Liver (tissue), 8 donors: ENCODE measurements at regions not wholly inside any gene's neighbourhood (a gene's known extent, or its start where the extent isn't known, plus 50 kb on each side); places are given as distances from the start of the nearest gene placed in this dataset.

Source experiments
- DNase-seq: peaks from one replicate; pipeline ENCODE4 v3.0.0-alpha.2; 2017; ENCODE audit warnings: low spot score
- H3K27ac ChIP-seq, 2 donors: one replicate each; pipeline ENCODE4 v1.7.0; 2013; ENCODE audit warnings: inconsistent platforms in 2 of 2, low read length in 2 of 2, control low read depth in 1 of 2, low read depth in 1 of 2, mild to moderate bottlenecking in 1 of 2
- H3K27me3 ChIP-seq, 4 donors: one replicate each; pipeline versions ENCODE4 v1.6.1 to v1.7.0; 2013; ENCODE audit warnings: low read length in 3 of 4, inconsistent platforms in 1 of 4, mild to moderate bottlenecking in 1 of 4, moderate library complexity in 1 of 4; ENCODE audit not compliant: control insufficient read depth in 4 of 4, insufficient read depth in 4 of 4
- H3K36me3 ChIP-seq, 4 donors: one replicate each; pipeline versions ENCODE4 v1.6.1 to v1.7.0; 2013; ENCODE audit warnings: low read length in 3 of 4, mild to moderate bottlenecking in 3 of 4, low read depth in 1 of 4, moderate library complexity in 1 of 4; ENCODE audit not compliant: control insufficient read depth in 4 of 4, insufficient read depth in 3 of 4
- H3K4me1 ChIP-seq, 4 donors: one replicate each; pipeline versions ENCODE4 v1.6.1 to v1.7.0; 2013; ENCODE audit warnings: low read length in 3 of 4, mild to moderate bottlenecking in 3 of 4, moderate library complexity in 1 of 4; ENCODE audit not compliant: control insufficient read depth in 4 of 4, insufficient read depth in 4 of 4
- H3K4me3 ChIP-seq, 3 donors: one replicate each; pipeline versions ENCODE4 v1.6.1 to v1.7.0; 2013; ENCODE audit warnings: low read length in 3 of 3, control low read depth in 1 of 3, low read depth in 1 of 3, mild to moderate bottlenecking in 1 of 3
- H3K9ac ChIP-seq, 2 donors: one replicate each; pipeline ENCODE4 v1.7.0; 2013; ENCODE audit warnings: low read length in 2 of 2, mild to moderate bottlenecking in 2 of 2, moderate library complexity in 2 of 2, control low read depth in 1 of 2, low read depth in 1 of 2
- H3K9me3 ChIP-seq, 4 donors: one replicate each; pipeline versions ENCODE4 v1.6.1 to v1.7.0; 2013; ENCODE audit warnings: low read length in 3 of 4; ENCODE audit not compliant: control insufficient read depth in 4 of 4
- CTCF ChIP-seq: fragments of 150-350 bp; IDR thresholded peaks from 2 replicates; pipeline ENCODE4 v1.5.1; 2017; ENCODE audit warnings: improper control_type of control experiment, low read depth, low read length; ENCODE audit not compliant: missing input control
- EGR1 ChIP-seq, 2 donors: IDR thresholded peaks; 2 replicates each; pipeline ENCODE4 v1.6.1; 2016 to 2018; ENCODE audit warnings: antibody characterized with exemption in 2 of 2, low read depth in 2 of 2
- FOXA1 ChIP-seq: IDR thresholded peaks from 2 replicates; pipeline ENCODE4 v1.6.1; 2016; ENCODE audit warnings: antibody characterized with exemption
- FOXA2 ChIP-seq: IDR thresholded peaks from 2 replicates; pipeline ENCODE4 v1.6.1; 2016; ENCODE audit warnings: antibody characterized with exemption
- HNF4A ChIP-seq, 2 donors: conservative IDR thresholded peaks; 2 replicates each; pipeline ENCODE4 v1.6.1; 2016; ENCODE audit warnings: antibody characterized with exemption in 2 of 2, mild to moderate bottlenecking in 2 of 2
- HNF4G ChIP-seq: IDR thresholded peaks from 2 replicates; pipeline ENCODE4 v1.6.1; 2016; ENCODE audit warnings: antibody characterized with exemption
- JUND ChIP-seq, 2 donors: IDR thresholded peaks; 2 replicates each; pipeline ENCODE4 v1.6.1; 2016; ENCODE audit warnings: antibody characterized with exemption in 2 of 2
- MAX ChIP-seq: IDR thresholded peaks from 2 replicates; pipeline ENCODE4 v1.6.1; 2016; ENCODE audit warnings: antibody characterized with exemption
- NR2F2 ChIP-seq: IDR thresholded peaks from 2 replicates; pipeline ENCODE4 v1.6.1; 2016; ENCODE audit warnings: antibody characterized with exemption
- RAD21 ChIP-seq, 2 donors: IDR thresholded peaks; 2 replicates each; pipeline ENCODE4 v1.6.1; 2016; ENCODE audit warnings: antibody characterized with exemption in 2 of 2, mild to moderate bottlenecking in 2 of 2
- REST ChIP-seq: IDR thresholded peaks from 2 replicates; pipeline ENCODE4 v1.6.1; 2016; ENCODE audit warnings: antibody characterized with exemption, mild to moderate bottlenecking
- RXRA ChIP-seq, 2 donors: IDR thresholded peaks; 2 replicates each; pipeline ENCODE4 v1.6.1; 2017 to 2018; ENCODE audit warnings: antibody characterized with exemption in 2 of 2, mild to moderate bottlenecking in 1 of 2
- SP1 ChIP-seq: IDR thresholded peaks from 2 replicates; pipeline ENCODE4 v1.6.1; 2018; ENCODE audit warnings: antibody characterized with exemption, mild to moderate bottlenecking
- TAF1 ChIP-seq: conservative IDR thresholded peaks from 2 replicates; pipeline ENCODE4 v1.6.1; 2016; ENCODE audit warnings: antibody characterized with exemption, mild to moderate bottlenecking
- YY1 ChIP-seq: IDR thresholded peaks from 2 replicates; pipeline ENCODE4 v1.6.1; 2016; ENCODE audit warnings: antibody characterized with exemption, mild to moderate bottlenecking
- WGBS: extraction: QIAGEN DNeasy Blood & Tissue Kit; methylation state at CpG from one replicate; pipeline ENCODE4 v1.1.7; 2013; 5-methylcytosine and 5-hydroxymethylcytosine counted together
- TF ChIP-seq, protein P1 (sequence below): IDR thresholded peaks from 2 replicates; pipeline ENCODE4 v1.6.1; 2016; ENCODE audit warnings: antibody characterized with exemption
- TF ChIP-seq, protein P2 (sequence below): IDR thresholded peaks from 2 replicates; pipeline ENCODE4 v1.6.1; 2016; ENCODE audit warnings: antibody characterized with exemption
- donor health status: healthy.
- donor health status: healthy.
- donor health status: healthy.
- donor health status: healthy.
- donor health status: healthy.

DNA sequence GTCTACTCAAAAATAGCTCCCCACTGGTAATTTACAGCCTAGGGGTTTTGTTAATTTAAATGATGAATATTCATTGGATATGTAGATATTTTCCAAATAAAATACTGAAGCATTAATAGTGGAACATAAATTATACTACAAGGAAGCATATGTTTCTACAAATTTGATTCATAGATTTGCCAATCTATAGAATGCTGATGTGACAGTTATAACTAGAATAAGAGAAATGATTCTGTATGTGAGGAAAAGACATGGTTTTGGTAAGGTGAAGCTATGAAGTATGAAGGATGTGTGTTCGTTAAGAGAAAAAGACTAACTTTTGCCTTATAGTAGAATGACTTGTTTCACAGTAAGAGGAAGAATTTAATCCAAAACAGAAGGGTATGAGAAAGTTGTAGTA is 61.3 kb downstream of the IARS1 start:
- Histone ChIP-seq H3K9ac (no peak overlapping the region), H3K9me3 (no peaks in the 10 kb centered on the region), H3K4me3 (no peak overlapping the region), H3K36me3 (peaks cover 4 to 34% (median 10%) of the 10 kb centered on the region in 4 donors), H3K4me1 (no peaks in the 10 kb centered on the region), H3K27me3 (no peaks in the 10 kb centered on the region), H3K27ac (no peak overlapping the region)
- no peak for DNase-seq
- 92% methylated on average over 1 of the region's 1 CpG for WGBS
- TF ChIP-seq TAF1 (no peak), CTCF (no peak), EGR1 (IDR thresholded peaks at IDR 0.05; ENCODE audit: low read depth in 2 of 2) (no peak), RAD21 (IDR thresholded peaks at IDR 0.05) (no peak), HNF4A (conservative IDR thresholded peaks at IDR 0.05) (no peak), FOXA1 (no peak), REST (no peak), MAX (no peak), FOXA2 (no peak), YY1 (no peak)
- TF ChIP-seq, protein P1, sequence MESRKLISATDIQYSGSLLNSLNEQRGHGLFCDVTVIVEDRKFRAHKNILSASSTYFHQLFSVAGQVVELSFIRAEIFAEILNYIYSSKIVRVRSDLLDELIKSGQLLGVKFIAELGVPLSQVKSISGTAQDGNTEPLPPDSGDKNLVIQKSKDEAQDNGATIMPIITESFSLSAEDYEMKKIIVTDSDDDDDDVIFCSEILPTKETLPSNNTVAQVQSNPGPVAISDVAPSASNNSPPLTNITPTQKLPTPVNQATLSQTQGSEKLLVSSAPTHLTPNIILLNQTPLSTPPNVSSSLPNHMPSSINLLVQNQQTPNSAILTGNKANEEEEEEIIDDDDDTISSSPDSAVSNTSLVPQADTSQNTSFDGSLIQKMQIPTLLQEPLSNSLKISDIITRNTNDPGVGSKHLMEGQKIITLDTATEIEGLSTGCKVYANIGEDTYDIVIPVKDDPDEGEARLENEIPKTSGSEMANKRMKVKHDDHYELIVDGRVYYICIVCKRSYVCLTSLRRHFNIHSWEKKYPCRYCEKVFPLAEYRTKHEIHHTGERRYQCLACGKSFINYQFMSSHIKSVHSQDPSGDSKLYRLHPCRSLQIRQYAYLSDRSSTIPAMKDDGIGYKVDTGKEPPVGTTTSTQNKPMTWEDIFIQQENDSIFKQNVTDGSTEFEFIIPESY, result no peak

DNA sequence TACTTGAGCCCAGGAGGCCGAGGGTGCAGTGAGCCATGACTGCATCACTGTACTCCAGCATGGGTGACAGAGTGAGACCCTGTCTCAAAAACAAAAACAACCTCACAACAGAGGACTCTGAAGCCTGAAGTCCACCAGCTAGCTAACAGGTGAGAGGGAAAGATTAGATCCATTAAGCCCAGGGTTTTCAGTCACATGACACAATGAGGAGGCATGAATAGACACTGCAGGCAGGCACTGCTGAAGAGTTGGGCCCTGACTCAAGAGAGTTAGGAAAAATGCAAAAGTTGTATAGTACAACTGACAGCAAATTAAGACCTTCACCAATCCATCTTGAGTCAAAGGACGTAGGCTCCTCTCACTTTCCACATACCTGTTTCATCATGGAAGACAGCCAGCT is 64.9 kb downstream of the IARS1 start:
- Histone ChIP-seq H3K27ac (no peak overlapping the region), H3K27me3 (no peaks in the 10 kb centered on the region), H3K9me3 (no peaks in the 10 kb centered on the region), H3K36me3 (peaks cover 1 to 46% (median 23%) of the 10 kb centered on the region in 4 donors), H3K9ac (no peak overlapping the region), H3K4me3 (no peak overlapping the region), H3K4me1 (no peaks in the 10 kb centered on the region)
- 96% methylated on average over 2 of the region's 2 CpGs for WGBS
- DNase-seq, result no peak
- TF ChIP-seq, protein P1, result no peak
- TF ChIP-seq CTCF, result no peak
- TF ChIP-seq RAD21 (IDR thresholded peaks at IDR 0.05), result no peak
- no peak for TF ChIP-seq TAF1
- no peak for TF ChIP-seq RXRA (IDR thresholded peaks at IDR 0.05)
- no peak for TF ChIP-seq HNF4A (conservative IDR thresholded peaks at IDR 0.05)
- TF ChIP-seq NR2F2, result no peak
- no peak for TF ChIP-seq FOXA2
- no peak for TF ChIP-seq EGR1 (IDR thresholded peaks at IDR 0.05; ENCODE audit: low read depth in 2 of 2)
- TF ChIP-seq YY1, result no peak
- TF ChIP-seq FOXA1, result no peak
- TF ChIP-seq, protein P2, sequence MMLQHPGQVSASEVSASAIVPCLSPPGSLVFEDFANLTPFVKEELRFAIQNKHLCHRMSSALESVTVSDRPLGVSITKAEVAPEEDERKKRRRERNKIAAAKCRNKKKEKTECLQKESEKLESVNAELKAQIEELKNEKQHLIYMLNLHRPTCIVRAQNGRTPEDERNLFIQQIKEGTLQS, result no peak
- TF ChIP-seq SP1, result no peak
- TF ChIP-seq HNF4G, result no peak
- no peak for TF ChIP-seq JUND (IDR thresholded peaks at IDR 0.05)
